Left lung (tissue), 4 donors: ENCODE measurements at regions not wholly inside any gene's neighbourhood (a gene's known extent, or its start where the extent isn't known, plus 50 kb on each side); places are given as distances from the start of the nearest gene placed in this dataset.

ENCODE experiments used
- ATAC-seq: fragments of 200-7000 bp; cut with Tn5 transposase; one replicate; pipeline ENCODE4 v1.9.1; 2020; ENCODE audit warnings: moderate library complexity
- DNase-seq, 4 donors: peaks; one replicate each; pipeline ENCODE4 v3.0.0-alpha.2; 2013 to 2020
- H3K27ac ChIP-seq, 2 donors: fragments of 200-600 bp; sonication (generic) in 1 of 2; one replicate each; pipeline versions ENCODE4 v1.5.0 to v1.8.0; 2020 to 2021
- H3K27me3 ChIP-seq, 2 donors: fragments of 200-600 bp; sonication (generic) in 1 of 2; one replicate each; pipeline versions ENCODE4 v1.5.0 to v1.8.0; 2020 to 2021
- H3K36me3 ChIP-seq, 2 donors: fragments of 200-600 bp; sonication (generic) in 1 of 2; one replicate each; pipeline versions ENCODE4 v1.5.0 to v1.8.0; 2020 to 2021
- H3K4me1 ChIP-seq, 2 donors: fragments of 200-600 bp; one replicate each; pipeline ENCODE4 v1.8.0; 2021
- H3K4me3 ChIP-seq, 2 donors: fragments of 200-600 bp; sonication (generic) in 1 of 2; one replicate each; pipeline versions ENCODE4 v1.5.0 to v1.8.0; 2020 to 2021; ENCODE audit warnings: mild to moderate bottlenecking in 1 of 2
- H3K9me3 ChIP-seq, 2 donors: fragments of 200-600 bp; sonication (generic) in 1 of 2; one replicate each; pipeline versions ENCODE4 v1.5.0 to v1.8.0; 2020 to 2021
- CTCF ChIP-seq, 2 donors: fragments of 200-600 bp; sonication (generic) in 1 of 2; IDR thresholded peaks; one replicate each; pipeline versions ENCODE4 v1.5.0 to v1.8.0; 2021; ENCODE audit warnings: antibody characterized with exemption in 2 of 2
- intact Hi-C, 2 donors: fragments of 100-400 bp; cut with DNase I; formaldehyde crosslinking; loops; one replicate each; pipeline versions ENCODE4 v1.11.2 to v1.14.2; 2022
- donor health status: DM: no; HTN: yes; CAD: no.
- donor health status: DM: no; HTN: no; CAD: no.

DNA sequence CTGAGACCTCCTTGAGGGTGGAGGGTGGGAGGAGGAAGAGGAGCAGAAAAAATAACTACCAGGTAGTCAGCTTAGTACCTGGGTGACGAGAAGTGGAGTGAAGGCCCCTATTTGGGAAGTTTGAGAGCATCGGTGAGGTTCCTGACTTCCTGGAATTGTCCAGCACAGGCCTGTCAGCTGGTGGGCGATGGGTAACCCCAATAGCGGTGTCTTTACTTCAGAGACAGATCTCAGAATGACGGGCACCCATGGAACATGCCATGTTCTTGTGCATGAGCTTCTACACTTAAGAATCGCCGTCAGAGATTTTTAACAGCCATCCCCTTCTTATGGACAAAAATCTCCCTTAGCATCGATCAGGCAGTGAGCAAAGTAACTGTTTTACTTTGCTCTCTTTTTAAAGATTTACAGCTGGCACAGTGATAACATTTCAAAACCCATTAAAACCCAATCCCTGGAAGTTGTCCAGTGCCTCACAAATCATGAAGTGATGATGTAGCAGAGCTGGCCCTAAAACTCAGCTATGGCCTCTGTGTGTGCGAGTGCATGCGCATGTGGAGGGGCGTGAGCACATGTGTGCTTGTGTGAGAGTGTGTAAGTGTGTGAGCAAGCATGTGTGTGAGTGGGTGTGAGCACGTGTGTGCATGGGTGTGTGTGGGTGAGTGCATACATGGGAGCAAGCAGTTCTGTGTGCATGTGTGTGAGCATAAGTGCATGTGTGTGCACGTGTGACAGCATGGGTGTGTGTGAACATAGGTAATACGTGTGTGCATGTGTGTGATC is 85.2 kb downstream of the DLL1 start:
- Histone ChIP-seq H3K4me1 (no peaks in the 10 kb centered on the region), H3K27me3 (peaks cover 0 to 19% of the 10 kb centered on the region in 2 donors), H3K4me3 (no peak overlapping the region), H3K27ac (no peak overlapping the region), H3K9me3 (peaks cover 0 to 2% of the 10 kb centered on the region in 2 donors), H3K36me3 (no peaks in the 10 kb centered on the region)
- ATAC-seq (no peak), DNase-seq (no peak)
- intact Hi-C loops = no loop called here
- no peak for TF ChIP-seq CTCF (IDR thresholded peaks at IDR 0.05)

GRCh38 chr6:170205126-170205525 is 85.8 kb downstream of the DLL1 start:
- intact Hi-C loops = no loop called here
- H3K4me1 ChIP-seq = no peaks in the 10 kb centered on the region
- H3K4me3 ChIP-seq = no peak overlapping the region
- ATAC-seq (no peak), DNase-seq (no peak)
- no peaks in the 10 kb centered on the region for H3K36me3 ChIP-seq
- peaks cover 0 to 2% of the 10 kb centered on the region in 2 donors for H3K9me3 ChIP-seq
- peaks cover 0 to 19% of the 10 kb centered on the region in 2 donors for H3K27me3 ChIP-seq
- no peak overlapping the region for H3K27ac ChIP-seq
- TF ChIP-seq CTCF (IDR thresholded peaks at IDR 0.05) = no peak

DNA sequence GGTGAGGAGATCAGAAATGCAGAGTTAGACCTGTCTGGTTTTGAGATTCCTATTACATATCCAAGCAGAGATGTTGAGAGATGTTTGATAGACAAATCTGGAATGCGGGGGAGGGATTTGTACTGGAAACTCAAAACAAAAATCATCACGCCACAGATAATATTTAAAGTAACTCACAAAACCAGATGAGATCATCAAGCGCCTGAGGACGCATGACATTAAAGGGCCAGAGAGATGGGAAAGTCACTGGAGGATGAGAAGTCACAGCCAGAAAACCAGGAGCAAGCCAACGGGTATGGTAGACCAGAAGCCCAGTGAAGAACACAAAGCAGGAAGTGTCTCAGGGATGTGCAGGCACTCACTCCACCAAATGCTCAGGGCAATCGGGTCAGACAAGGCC is 87.7 kb downstream of the DLL1 start:
- no peaks in the 10 kb centered on the region for H3K4me1 ChIP-seq
- DNase-seq (no peak), ATAC-seq (no peak)
- peaks cover 0 to 2% of the 10 kb centered on the region in 2 donors for H3K9me3 ChIP-seq
- intact Hi-C loops = no loop called here
- peaks cover 0 to under 1% of the 10 kb centered on the region in 2 donors for H3K27me3 ChIP-seq
- no peak overlapping the region for H3K27ac ChIP-seq
- TF ChIP-seq CTCF (IDR thresholded peaks at IDR 0.05) = no peak
- no peak overlapping the region for H3K4me3 ChIP-seq
- H3K36me3 ChIP-seq = no peaks in the 10 kb centered on the region

DNA sequence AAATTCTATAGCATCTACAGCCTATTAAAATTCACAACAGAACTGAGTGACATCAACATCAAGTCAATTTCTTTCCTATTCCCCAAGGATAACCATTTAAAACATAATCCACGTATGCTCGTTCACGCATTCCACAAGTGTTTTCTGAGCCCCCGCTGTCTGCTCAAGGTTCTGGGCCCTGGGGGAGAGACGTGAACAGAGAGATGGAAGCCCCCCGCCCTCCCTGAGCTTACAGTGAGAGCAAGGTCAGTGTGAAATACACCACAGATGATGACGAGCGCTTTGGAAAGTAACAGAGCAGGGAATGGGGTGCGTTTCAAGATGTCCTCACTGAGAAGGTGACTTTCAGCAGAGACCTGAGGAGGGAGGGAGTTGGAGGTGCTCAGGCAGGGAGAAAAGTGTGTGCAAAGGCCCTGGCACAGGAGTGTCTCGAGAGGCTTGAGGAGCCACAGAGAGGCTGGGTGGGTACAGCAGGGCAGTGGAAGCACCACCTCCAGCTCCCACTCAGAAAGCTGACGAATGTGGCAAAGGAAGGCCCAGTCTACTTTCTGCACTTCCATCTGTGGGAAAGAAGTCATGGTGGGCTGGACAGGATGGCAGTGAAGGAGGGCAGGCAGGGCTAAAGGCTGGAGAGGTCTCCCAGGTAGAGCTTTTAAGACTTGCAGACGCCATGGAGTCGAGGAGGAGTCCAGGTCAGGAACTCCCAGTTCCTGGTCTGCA is 88.3 kb downstream of the DLL1 start:
- no peaks in the 10 kb centered on the region for H3K4me1 ChIP-seq
- peaks cover 0 to 2% of the 10 kb centered on the region in 2 donors for H3K9me3 ChIP-seq
- ATAC-seq (no peak), DNase-seq (no peak)
- no peaks in the 10 kb centered on the region for H3K36me3 ChIP-seq
- no peak overlapping the region for H3K4me3 ChIP-seq
- H3K27ac ChIP-seq = no peak overlapping the region
- intact Hi-C loops = no loop called here
- TF ChIP-seq CTCF (IDR thresholded peaks at IDR 0.05) = no peak
- no peaks in the 10 kb centered on the region for H3K27me3 ChIP-seq

DNA sequence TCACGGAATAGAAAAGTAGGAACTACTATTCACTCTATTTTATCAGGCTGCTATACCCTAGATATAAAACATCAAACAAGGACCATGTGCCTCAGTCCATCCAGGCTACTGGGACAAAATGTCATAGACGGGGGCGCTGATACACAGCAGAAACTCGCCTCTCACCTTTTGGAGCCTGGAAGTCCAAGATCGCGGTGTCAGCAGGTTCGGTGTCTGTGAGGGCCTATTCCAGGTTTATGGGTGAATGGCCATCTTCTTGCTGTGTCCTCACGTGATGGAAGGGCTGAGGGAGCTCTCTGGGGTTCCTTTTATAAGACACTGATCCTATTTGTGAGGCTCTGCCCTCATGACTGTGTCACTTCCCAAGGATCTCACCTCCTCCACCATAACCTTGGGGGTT is 89.5 kb downstream of the DLL1 start:
- peaks cover 0 to 7% of the 10 kb centered on the region in 2 donors for H3K9me3 ChIP-seq
- no peak for ATAC-seq
- intact Hi-C loops = no loop called here
- H3K4me3 ChIP-seq = no peak overlapping the region
- H3K36me3 ChIP-seq = no peaks in the 10 kb centered on the region
- no peaks in the 10 kb centered on the region for H3K27me3 ChIP-seq
- no peak for TF ChIP-seq CTCF (IDR thresholded peaks at IDR 0.05)
- no peaks in the 10 kb centered on the region for H3K4me1 ChIP-seq
- no peak for DNase-seq
- H3K27ac ChIP-seq = no peak overlapping the region
